Cardiac muscle cell (in vitro differentiated cells and primary cell): ENCODE measurements at regions not wholly inside any gene's neighbourhood (a gene's known extent, or its start where the extent isn't known, plus 50 kb on each side); places are given as distances from the start of the nearest gene placed in this dataset.
A peak's percentile ranks its signal among the peaks of the same experiment; 100 is the strongest.
"Not testable (repeated sequence)": the region's sequence is repeated elsewhere in the genome, so short reads cannot be mapped to it uniquely, and the experiment has no call there.

Source experiments
- DNase-seq, 2 donors: peaks; one replicate each; pipeline versions ENCODE4 v3.0.0 to v3.0.0-alpha.2; 2010 to 2017; ENCODE audit warnings: low read depth in 1 of 2, low spot score in 1 of 2
- H3K27ac ChIP-seq: fragments of 200-600 bp; sonication (generic); 2 replicates; pipeline ENCODE4 v1.5.1; 2016
- H3K27me3 ChIP-seq: fragments of 200-600 bp; sonication (generic); 2 replicates; pipeline ENCODE4 v1.6.0; 2016; ENCODE audit warnings: control low read depth
- H3K36me3 ChIP-seq: fragments of 200-600 bp; sonication (generic); 2 replicates; pipeline ENCODE4 v1.5.1; 2016; ENCODE audit warnings: control low read depth
- H3K4me1 ChIP-seq: fragments of 200-600 bp; sonication (generic); 2 replicates; pipeline ENCODE4 v1.8.1; 2017; ENCODE audit warnings: low read depth, mild to moderate bottlenecking, mixed run types
- H3K4me3 ChIP-seq: fragments of 200-600 bp; sonication (generic); 2 replicates; pipeline ENCODE4 v1.5.1; 2016; ENCODE audit warnings: mild to moderate bottlenecking
- H3K9me3 ChIP-seq: fragments of 200-600 bp; sonication (generic); 2 replicates; pipeline ENCODE4 v1.5.1; 2017; ENCODE audit warnings: low read depth, mild to moderate bottlenecking, control low read depth
- CTCF ChIP-seq: IDR thresholded peaks from 2 replicates; pipeline ENCODE4 v1.5.1; 2012; ENCODE audit warnings: low read depth, mild to moderate bottlenecking, low read length

DNA sequence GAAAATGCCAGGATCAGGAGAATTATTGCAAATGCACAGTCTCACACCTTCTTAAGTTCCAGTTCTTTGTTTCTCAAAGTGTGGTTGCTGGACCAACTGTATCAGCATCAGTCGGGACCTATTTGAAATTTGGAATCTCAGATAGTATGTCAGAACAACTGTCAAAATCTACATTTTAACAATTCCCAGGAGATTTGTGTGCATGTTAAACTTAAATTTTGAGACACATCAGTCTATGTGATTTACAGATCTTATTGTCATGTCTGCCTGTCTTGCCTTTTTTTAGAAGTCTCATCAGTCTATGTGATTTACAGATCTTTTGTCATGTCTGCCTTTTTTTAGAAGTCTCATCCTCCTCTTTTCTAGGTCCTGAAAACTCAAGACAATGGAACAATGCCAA is 243.6 kb upstream of the MEIS1 start:
- no peak for DNase-seq
- Histone ChIP-seq H3K36me3 (no peaks in the 10 kb centered on the region), H3K9me3 (no peaks in the 10 kb centered on the region), H3K4me3 (no peak overlapping the region), H3K4me1 (no peaks in the 10 kb centered on the region), H3K27me3 (no peaks in the 10 kb centered on the region), H3K27ac (no peak overlapping the region)
- no peak for TF ChIP-seq CTCF

DNA sequence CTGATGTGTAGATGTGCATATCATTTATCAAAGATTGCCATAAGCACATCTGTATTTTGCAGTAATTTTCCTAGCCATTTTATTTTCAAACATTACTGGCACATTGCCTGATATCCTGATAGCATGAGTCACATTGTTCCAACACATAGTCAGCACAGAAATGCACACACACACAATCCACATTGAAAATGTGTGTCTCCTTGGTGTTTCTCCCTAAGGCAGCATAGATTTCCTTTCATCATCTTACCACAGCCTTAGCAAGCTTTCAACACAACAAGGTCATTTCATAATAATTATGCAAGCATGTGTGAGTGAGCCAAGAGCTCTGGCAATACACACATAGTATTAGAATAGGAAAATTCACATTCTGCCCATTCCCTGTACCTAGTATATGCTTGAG is 245.4 kb upstream of the MEIS1 start:
- Histone ChIP-seq H3K27me3 (no peaks in the 10 kb centered on the region), H3K27ac (no peak overlapping the region), H3K36me3 (no peaks in the 10 kb centered on the region), H3K9me3 (no peaks in the 10 kb centered on the region), H3K4me3 (no peak overlapping the region), H3K4me1 (no peaks in the 10 kb centered on the region)
- TF ChIP-seq CTCF = no peak
- peak in 1 of 2 donors; percentile 76 for DNase-seq

- H3K4me1 ChIP-seq = no peaks in the 10 kb centered on the region
- no peak overlapping the region for H3K27ac ChIP-seq
- H3K9me3 ChIP-seq = no peaks in the 10 kb centered on the region
- DNase-seq = no peak
- no peaks in the 10 kb centered on the region for H3K36me3 ChIP-seq
- TF ChIP-seq CTCF = no peak
- no peak overlapping the region for H3K4me3 ChIP-seq
- H3K27me3 ChIP-seq = no peaks in the 10 kb centered on the region
Observed at GRCh38 chr2:66186537-66186936, 248.4 kb upstream of the MEIS1 start.

GRCh38 chr2:66185497-66186054 is 249.3 kb upstream of the MEIS1 start:
- Histone ChIP-seq H3K4me3 (no peak overlapping the region), H3K27me3 (no peaks in the 10 kb centered on the region), H3K36me3 (no peaks in the 10 kb centered on the region), H3K4me1 (no peaks in the 10 kb centered on the region), H3K9me3 (no peaks in the 10 kb centered on the region), H3K27ac (no peak overlapping the region)
- no peak for DNase-seq
- no peak for TF ChIP-seq CTCF

DNA sequence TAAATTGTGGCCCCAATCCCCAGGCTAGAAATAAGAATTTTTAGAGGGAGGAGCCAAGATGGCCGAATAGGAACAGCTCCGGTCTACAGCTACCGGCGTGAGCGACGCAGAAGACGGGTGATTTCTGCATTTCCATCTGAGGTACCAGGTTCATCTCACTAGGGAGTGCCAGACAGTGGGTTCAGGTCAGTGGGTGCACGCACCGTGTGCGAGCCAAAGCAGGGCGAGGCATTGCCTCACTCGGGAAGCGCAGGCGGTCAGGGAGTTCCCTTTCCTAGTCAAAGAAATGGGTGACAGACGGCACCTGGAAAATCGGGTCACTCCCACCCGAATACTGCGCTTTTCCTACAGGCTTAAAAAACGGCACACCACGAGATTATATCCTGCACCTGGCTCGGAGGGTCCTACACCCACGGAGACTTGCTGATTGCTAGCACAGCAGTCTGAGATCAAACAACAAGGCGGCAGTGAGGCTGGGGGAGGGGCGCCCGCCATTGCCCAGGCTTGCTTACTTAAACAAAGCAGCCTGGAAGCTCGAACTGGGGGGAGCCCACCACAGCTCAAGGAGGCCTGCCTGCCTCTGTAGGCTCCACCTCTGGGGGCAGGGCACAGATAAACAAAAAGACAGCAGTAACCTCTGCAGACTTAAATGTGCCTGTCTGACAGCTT is 257.7 kb upstream of the MEIS1 start:
- not testable (repeated sequence) for H3K4me3 ChIP-seq, DNase-seq, H3K27me3 ChIP-seq, H3K4me1 ChIP-seq, H3K9me3 ChIP-seq, H3K36me3 ChIP-seq, H3K27ac ChIP-seq

DNA sequence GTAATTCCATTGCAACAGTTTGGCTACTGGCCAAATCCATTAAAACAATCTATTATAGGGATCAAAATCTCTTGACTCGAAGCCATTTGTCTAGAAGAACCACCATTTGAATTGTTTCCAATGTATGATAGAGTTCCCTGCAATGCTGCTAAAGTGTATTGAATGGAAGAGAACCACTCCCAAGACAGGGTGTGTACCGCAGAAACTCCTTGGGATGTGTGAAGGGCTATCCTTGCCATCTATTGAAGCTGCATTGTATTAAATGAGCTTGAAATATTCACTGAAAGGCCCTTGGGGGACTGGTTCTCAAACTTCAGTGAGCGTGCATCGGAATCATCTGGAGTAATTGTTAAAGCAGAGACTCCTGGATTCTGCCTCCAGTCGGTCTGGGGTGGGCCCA is 260.4 kb upstream of the MEIS1 start:
- no peak for DNase-seq
- Histone ChIP-seq H3K36me3 (no peaks in the 10 kb centered on the region), H3K4me1 (no peaks in the 10 kb centered on the region), H3K27me3 (no peaks in the 10 kb centered on the region), H3K9me3 (no peaks in the 10 kb centered on the region), H3K4me3 (no peak overlapping the region), H3K27ac (no peak overlapping the region)
- TF ChIP-seq CTCF = no peak
